HepG2 (cell line): ENCODE measurements at regions not wholly inside any gene's neighbourhood (a gene's known extent, or its start where the extent isn't known, plus 50 kb on each side); places are given as distances from the start of the nearest gene placed in this dataset.

ENCODE experiments used
- ATAC-seq: fragments of 200-7000 bp; cut with Tn5 transposase; 3 replicates; pipeline ENCODE4 v1.9.1; 2020; ENCODE audit warnings: mild to moderate bottlenecking, moderate library complexity
- BruUV-seq: library from RNA; stranded (reverse); fragments of 400-500 nt; replicated peaks from 2 replicates; lab custom pipeline; 2021; lab: Mats Ljungman, UMichigan
- CTCF ChIA-PET: fragments of 300-600 bp; formaldehyde crosslinking; extraction: SDS; loops from one replicate; lab custom pipeline; 2021; ENCODE audit warnings: low total read pairs, inconsistent platforms, low intra/inter-chr PET ratio; lab: Yijun Ruan, JAX
- POLR2A ChIA-PET: fragments of 350-600 bp; sonication (Branson Sonifier 250); formaldehyde crosslinking; loops from one replicate; lab custom pipeline; 2020; ENCODE audit warnings: antibody characterized with exemption, inconsistent platforms; lab: Yijun Ruan, JAX
- DNase-seq: peaks from one replicate; pipeline ENCODE4 v3.0.0-alpha.2; 2015; ENCODE audit warnings: low spot score
- FAIRE-seq: peaks from 3 replicates; lab custom pipeline; 2011; peaks lifted over from hg19 to GRCh38; lab: Jason Lieb, UNC
- H2AFZ ChIP-seq: one replicate; pipeline ENCODE4 v1.6.1; 2011; ENCODE audit warnings: low read length, inconsistent platforms
- H3K27ac ChIP-seq: fragments of 300-600 bp; 3 replicates; pipeline ENCODE4 v1.8.0; 2011; ENCODE audit warnings: mixed run types, mild to moderate bottlenecking, mixed read lengths, low read length, inconsistent platforms; ENCODE audit not compliant: insufficient read depth; ENCODE audit errors: extremely low read length
- H3K27me3 ChIP-seq, 2 experiments: fragments of 200-600 bp in 1 of 2; 2 replicates in 1 of 2; 3 replicates in 1 of 2; pipeline versions ENCODE4 v1.6.0 to v1.8.0; 2011; ENCODE audit warnings: low read length in 2 of 2, mild to moderate bottlenecking in 2 of 2, moderate library complexity in 2 of 2, inconsistent platforms in 1 of 2; ENCODE audit not compliant: insufficient read depth in 2 of 2, control insufficient read depth in 1 of 2
- H3K36me3 ChIP-seq, 2 experiments: fragments of 200-600 bp in 1 of 2; replicated peaks in 1 of 2; 2 replicates in 1 of 2; 3 replicates in 1 of 2; pipeline versions ENCODE4 v1.5.1 to v1.8.0; 2011; ENCODE audit warnings: low read length in 2 of 2, inconsistent platforms in 1 of 2; ENCODE audit not compliant: insufficient read depth in 2 of 2, control insufficient read depth in 1 of 2
- H3K4me1 ChIP-seq: 2 replicates; pipeline ENCODE4 v1.5.1; 2012; ENCODE audit warnings: low read length, inconsistent platforms; ENCODE audit not compliant: insufficient read depth
- H3K4me2 ChIP-seq: 2 replicates; pipeline ENCODE4 v1.6.0; 2011; ENCODE audit warnings: low read depth, low read length, inconsistent platforms
- H3K4me3 ChIP-seq, 3 experiments: fragments of 200-600 bp in 1 of 3; sonication (generic), shearing (Covaris generic) in 1 of 3; replicated peaks in 1 of 3; 2 replicates each; pipeline ENCODE4 v1.5.1; 2011 to 2016; ENCODE audit warnings: low read length in 3 of 3, inconsistent platforms in 2 of 3, low read depth in 2 of 3, mild to moderate bottlenecking in 2 of 3, control low read depth in 1 of 3, mixed read lengths in 1 of 3; ENCODE audit not compliant: insufficient read depth in 1 of 3
- H3K79me2 ChIP-seq: one replicate; pipeline ENCODE4 v1.6.1; 2011; ENCODE audit warnings: low read length, inconsistent platforms; ENCODE audit not compliant: insufficient read depth
- H3K9ac ChIP-seq: 2 replicates; pipeline ENCODE4 v1.6.0; 2011; ENCODE audit warnings: mild to moderate bottlenecking, low read depth, low read length, inconsistent platforms; ENCODE audit not compliant: insufficient read depth
- H3K9me3 ChIP-seq: 2 replicates; pipeline ENCODE4 v1.5.1; 2012; ENCODE audit warnings: mild to moderate bottlenecking, low read length
- H4K20me1 ChIP-seq: 2 replicates; pipeline ENCODE4 v1.6.0; 2011; ENCODE audit warnings: inconsistent platforms, mild to moderate bottlenecking, low read length, moderate library complexity; ENCODE audit not compliant: insufficient read depth
- CEBPB ChIP-seq: IDR thresholded peaks from 2 replicates; pipeline ENCODE4 v1.6.1; 2011; ENCODE audit warnings: low read depth, low read length, improper control_type of control experiment, borderline replicate concordance
- KLF12 ChIP-seq: sonication (generic); formaldehyde crosslinking; IDR thresholded peaks from 2 replicates; pipeline ENCODE4 v1.4.0; 2020; ENCODE audit warnings: missing genetic modification reagents, borderline replicate concordance
- LBX2 ChIP-seq: sonication (generic); formaldehyde crosslinking; IDR thresholded peaks from 2 replicates; pipeline ENCODE4 v1.5.0; 2020; ENCODE audit warnings: missing genetic modification reagents, mild to moderate bottlenecking, borderline replicate concordance
- SAP130 ChIP-seq: IDR thresholded peaks from 2 replicates; pipeline ENCODE4 v1.6.1; 2016; ENCODE audit warnings: low read depth
- ZBTB46 ChIP-seq: sonication (generic); formaldehyde crosslinking; IDR thresholded peaks from 2 replicates; pipeline ENCODE4 v1.4.0; 2020; ENCODE audit warnings: mild to moderate bottlenecking, missing genetic modification reagents, borderline replicate concordance
- ZFAT ChIP-seq: sonication (generic); formaldehyde crosslinking; conservative IDR thresholded peaks from 2 replicates; pipeline ENCODE4 v1.8.1; 2023; ENCODE audit warnings: missing genetic modification reagents, inconsistent platforms
- ZNF101 ChIP-seq: sonication (generic); formaldehyde crosslinking; IDR thresholded peaks from 2 replicates; pipeline ENCODE4 v1.4.0; 2020; ENCODE audit warnings: mild to moderate bottlenecking, low read depth, missing genetic modification reagents, borderline replicate concordance
- ZNF276 ChIP-seq: sonication (generic); formaldehyde crosslinking; IDR thresholded peaks from 2 replicates; pipeline ENCODE4 v1.4.0; 2020; ENCODE audit warnings: mild to moderate bottlenecking, low read depth, missing genetic modification reagents
- ZNF451 ChIP-seq: sonication (generic); formaldehyde crosslinking; IDR thresholded peaks from 2 replicates; pipeline ENCODE4 v1.5.0; 2020; ENCODE audit warnings: mild to moderate bottlenecking, missing genetic modification reagents
- ZNF513 ChIP-seq: sonication (generic); formaldehyde crosslinking; conservative IDR thresholded peaks from 2 replicates; pipeline ENCODE4 v1.5.0; 2020; ENCODE audit warnings: missing genetic modification reagents
- ZNF749 ChIP-seq: sonication (generic); formaldehyde crosslinking; IDR thresholded peaks from 2 replicates; pipeline ENCODE4 v1.8.0; 2022; ENCODE audit warnings: mild to moderate bottlenecking, missing genetic modification reagents, moderate library complexity, borderline replicate concordance
- ZNF782 ChIP-seq: sonication (generic); formaldehyde crosslinking; IDR thresholded peaks from 2 replicates; pipeline ENCODE4 v1.4.0; 2020; ENCODE audit warnings: missing genetic modification reagents, mild to moderate bottlenecking, borderline replicate concordance
- WGBS: methylation state at CpG from one replicate; pipeline ENCODE4 v1.1.6; 2017; ENCODE audit warnings: low lambda C conversion rate; 5-methylcytosine and 5-hydroxymethylcytosine counted together
- in situ Hi-C: cut with HindIII; loops from 2 replicates; pipeline ENCODE4 v1.10.0; 2017; ENCODE audit warnings: low pct_unique_long_range_greater_than_20kb; ENCODE audit not compliant: extremely low pct_ligation_motif_present
- intact Hi-C: fragments of 100-400 bp; cut with micrococcal nuclease; formaldehyde crosslinking; loops from one replicate; pipeline ENCODE4 v1.10.0; 2022; ENCODE audit not compliant: unreplicated experiment

- BruUV-seq = no TSS peak
- 0% methylated on average over 1 of the region's 1 CpG for WGBS
- H3K4me3 ChIP-seq = no peak overlapping the region
- ATAC-seq (no peak), DNase-seq (no peak), FAIRE-seq (no peak)
- ChIA-PET POLR2A (no interaction called here), CTCF (no interaction called here)
- in situ Hi-C loops = no loop called here
- H3K4me2 ChIP-seq = no peak overlapping the region
- no peaks in the 10 kb centered on the region for H3K36me3 ChIP-seq
- H2AFZ ChIP-seq = no peak overlapping the region
- no peaks in the 10 kb centered on the region for H3K27me3 ChIP-seq
- H4K20me1 ChIP-seq = no peaks in the 10 kb centered on the region
- no peaks in the 10 kb centered on the region for H3K79me2 ChIP-seq
- no peak for TF ChIP-seq ZNF513 (CRISPR knock-in tag)
- no peak for TF ChIP-seq KLF12 (CRISPR knock-in tag)
- TF ChIP-seq ZBTB46 = no peak
- TF ChIP-seq ZNF451 (CRISPR knock-in tag) = no peak
- no peak for TF ChIP-seq ZNF782 (CRISPR knock-in tag)
- TF ChIP-seq LBX2 (CRISPR knock-in tag) = no peak
- no peak for TF ChIP-seq ZNF276
- TF ChIP-seq CEBPB = no peak
- TF ChIP-seq ZNF101 (CRISPR knock-in tag) = no peak
- TF ChIP-seq SAP130 (CRISPR knock-in tag) = no peak
- TF ChIP-seq ZFAT (CRISPR knock-in tag) = no peak
- no peak for TF ChIP-seq ZNF749 (CRISPR knock-in tag)
- H3K27ac ChIP-seq = no peak overlapping the region
- no peak overlapping the region for H3K9ac ChIP-seq
- intact Hi-C loops = no loop called here
- H3K9me3 ChIP-seq = no peaks in the 10 kb centered on the region
- no peaks in the 10 kb centered on the region for H3K4me1 ChIP-seq
Observed at GRCh38 chr15:61281328-61281727, 52.2 kb upstream of the RORA start.
